ENCODE measurements at regions not wholly inside any gene's neighbourhood (a gene's known extent, or its start where the extent isn't known, plus 50 kb on each side); places are given as distances from the start of the nearest gene placed in this dataset.
"Not testable (repeated sequence)": the region's sequence is repeated elsewhere in the genome, so short reads cannot be mapped to it uniquely, and the experiment has no call there.

DNA sequence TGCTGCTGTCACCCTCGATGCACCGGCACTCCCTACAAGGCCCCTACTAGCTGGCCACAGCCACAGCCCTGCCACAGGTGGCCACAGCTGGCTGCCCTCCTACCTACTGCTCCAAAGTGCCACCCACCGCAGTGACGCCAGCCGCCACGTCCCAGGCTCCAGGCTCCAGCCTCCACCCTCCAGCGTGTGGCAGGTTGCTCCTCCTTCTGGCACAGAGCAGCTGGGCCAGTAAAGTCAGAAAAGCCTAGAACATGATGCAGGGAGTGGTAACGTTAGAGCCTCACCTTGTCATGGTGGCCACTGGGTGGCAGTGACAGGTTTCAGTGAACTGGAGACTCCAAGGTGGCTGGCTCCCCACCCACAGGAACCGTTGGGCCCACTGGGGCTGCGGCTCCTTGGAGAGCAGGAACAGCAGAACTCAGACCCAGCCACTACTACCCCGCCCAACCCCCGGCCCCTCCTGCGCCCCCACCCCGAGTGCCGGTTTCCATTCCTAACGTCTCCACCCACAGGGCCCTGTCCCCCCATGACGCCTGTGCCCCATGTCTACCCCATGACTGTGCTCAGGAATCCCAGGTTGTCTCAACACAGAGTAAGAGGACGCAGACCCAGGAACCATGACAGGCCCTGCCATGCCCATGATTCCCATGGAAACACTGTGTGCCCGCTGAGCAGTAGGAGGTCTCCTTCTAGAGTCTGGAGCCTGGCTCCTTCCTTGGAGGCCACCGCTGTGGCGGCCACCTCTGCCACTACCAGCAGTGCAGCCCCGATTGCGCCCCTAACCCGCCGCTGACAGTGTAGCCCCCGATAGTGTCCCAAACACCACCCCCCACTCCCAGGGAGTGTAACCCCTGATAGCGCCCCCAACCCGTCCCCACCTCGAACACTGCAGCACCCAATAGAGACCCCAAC is 52.3 kb upstream of the ZNF33B start:
- H3K27me3 Mint-ChIP-seq: no peaks in the 10 kb centered on the region
- no peak overlapping the region for H3K4me3 Mint-ChIP-seq
- H3K9me3 Mint-ChIP-seq: no peaks in the 10 kb centered on the region
- H3K36me3 Mint-ChIP-seq: no peaks in the 10 kb centered on the region
- no peak overlapping the region for H3K27ac Mint-ChIP-seq
- ATAC-seq (peak; percentile 24 to 32), DNase-seq (ENCODE audit: low spot score) (no peak)
- H3K4me1 Mint-ChIP-seq (ENCODE audit: low read depth in 2 of 2): no peaks in the 10 kb centered on the region

DNA sequence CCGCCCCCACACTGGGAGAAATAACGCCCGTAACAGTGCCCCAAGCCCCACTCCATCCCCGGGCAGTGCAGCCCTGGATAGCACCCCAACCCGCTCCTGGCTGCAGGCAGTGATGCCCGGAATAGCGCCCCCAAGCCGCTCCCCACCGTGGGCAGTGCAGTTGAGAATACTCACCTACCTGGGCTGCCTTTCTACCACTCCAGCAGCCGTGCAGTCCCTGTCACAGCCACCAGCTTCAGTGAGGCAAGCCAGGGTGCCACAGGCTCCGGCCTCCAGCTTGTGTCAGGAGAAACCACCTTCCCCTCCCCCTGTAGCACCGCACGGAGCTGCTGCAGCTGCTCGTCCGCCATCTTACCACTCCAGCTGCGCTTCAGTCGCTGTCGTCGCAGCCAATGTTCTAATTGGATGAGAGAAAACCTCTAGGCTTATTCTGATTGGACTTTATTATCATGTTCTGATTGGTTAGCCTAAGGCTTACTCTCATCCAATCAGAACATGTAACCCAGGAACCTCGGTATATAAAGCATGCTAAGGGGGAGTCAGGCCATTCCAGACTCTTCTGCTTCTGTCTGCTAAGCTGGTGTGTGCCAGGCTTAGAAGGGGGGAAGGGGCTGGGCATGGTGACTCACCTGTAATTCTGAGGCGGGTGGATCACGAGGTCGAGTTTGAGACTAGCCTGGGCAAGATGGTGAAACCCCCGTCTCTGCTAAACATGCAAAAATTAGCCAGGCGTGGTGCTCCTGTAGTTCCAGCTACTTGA is 53.2 kb upstream of the ZNF33B start:
- Mint-ChIP-seq H3K27ac (no peak overlapping the region), H3K4me1 (ENCODE audit: low read depth in 2 of 2) (no peaks in the 10 kb centered on the region), H3K9me3 (no peaks in the 10 kb centered on the region), H3K27me3 (no peaks in the 10 kb centered on the region), H3K4me3 (no peak overlapping the region), H3K36me3 (no peaks in the 10 kb centered on the region)
- no peak for DNase-seq (ENCODE audit: low spot score)
- ATAC-seq: peak in 1 of 2 donors; percentile 50

DNA sequence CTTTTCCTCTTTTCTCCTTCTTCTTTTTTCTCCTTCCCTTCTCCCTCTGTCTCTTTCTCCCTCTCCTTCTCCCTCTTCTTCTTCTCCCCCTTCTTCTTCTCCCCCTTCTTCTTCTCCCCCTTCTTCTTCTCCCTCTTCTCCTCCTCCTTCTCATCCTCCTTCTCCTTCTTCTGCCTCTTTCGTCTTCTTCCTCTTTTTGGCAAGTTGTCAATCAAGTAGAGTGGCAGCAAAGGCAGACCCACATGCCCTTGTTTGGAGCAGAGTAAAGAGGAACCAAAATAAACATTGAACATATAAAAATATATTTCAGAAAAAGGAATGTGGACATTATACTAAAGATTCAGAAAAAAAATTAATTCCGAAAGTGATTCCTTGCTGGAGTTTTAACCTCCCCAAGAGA is 59.6 kb upstream of the ZNF33B start:
- Mint-ChIP-seq H3K9me3 (peaks cover 3% of the 10 kb centered on the region), H3K27me3 (peaks cover 15 to 31% of the 10 kb centered on the region in 2 donors), H3K4me3 (no peak overlapping the region), H3K4me1 (ENCODE audit: low read depth in 2 of 2) (no peaks in the 10 kb centered on the region), H3K27ac (no peak overlapping the region), H3K36me3 (no peaks in the 10 kb centered on the region)
- no peak for ATAC-seq
- no peak for DNase-seq (ENCODE audit: low spot score)

DNA sequence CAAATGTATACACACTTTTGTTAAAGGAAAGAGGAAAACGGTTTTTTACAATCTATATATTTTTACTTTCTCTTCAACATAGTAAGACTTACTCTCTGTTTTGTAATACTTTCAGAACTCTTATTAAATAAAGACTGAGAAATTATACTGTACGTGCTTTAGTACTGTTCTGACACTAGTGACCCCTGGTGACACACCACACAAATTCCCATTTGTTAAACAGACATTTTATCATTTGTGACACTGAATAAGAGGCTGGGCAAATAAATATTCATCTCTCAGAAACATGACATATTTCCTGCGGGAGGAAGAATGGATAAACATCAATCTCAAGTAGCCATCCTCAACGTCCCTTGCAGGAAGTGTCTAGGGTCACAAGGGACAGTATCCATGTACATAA is 68.9 kb upstream of the ZNF33B start:
- ATAC-seq (no peak), DNase-seq (ENCODE audit: low spot score) (no peak)
- no peak overlapping the region for H3K4me3 Mint-ChIP-seq
- no peaks in the 10 kb centered on the region for H3K4me1 Mint-ChIP-seq (ENCODE audit: low read depth in 2 of 2)
- no peak overlapping the region for H3K27ac Mint-ChIP-seq
- H3K36me3 Mint-ChIP-seq: no peaks in the 10 kb centered on the region
- H3K27me3 Mint-ChIP-seq: peaks cover 23 to 37% of the 10 kb centered on the region in 2 donors
- no peaks in the 10 kb centered on the region for H3K9me3 Mint-ChIP-seq

DNA sequence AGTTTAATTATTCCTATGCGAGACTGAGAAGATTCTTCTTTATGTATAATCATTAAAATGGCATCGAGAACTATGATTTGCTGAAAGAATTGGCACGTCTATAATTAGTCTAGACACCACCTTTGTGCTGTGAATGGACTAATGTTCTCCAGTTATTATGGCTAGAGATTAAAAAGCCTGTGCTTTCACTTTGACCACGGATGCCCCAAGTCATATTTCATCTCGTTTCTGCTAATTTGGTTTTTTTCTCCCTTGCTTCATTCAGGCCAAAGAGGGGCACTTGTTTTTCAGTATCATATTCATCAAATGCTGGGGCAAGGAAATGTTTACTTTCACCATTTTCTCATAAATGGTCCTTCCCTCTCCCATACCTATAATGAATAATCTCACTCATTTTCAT is 63.3 kb upstream of the BMS1 start:
- ATAC-seq; H3K9me3 Mint-ChIP-seq; DNase-seq (ENCODE audit: low spot score); H3K27ac Mint-ChIP-seq; H3K36me3 Mint-ChIP-seq; H3K4me3 Mint-ChIP-seq; H3K4me1 Mint-ChIP-seq (ENCODE audit: low read depth in 2 of 2): not testable (repeated sequence)
- H3K27me3 Mint-ChIP-seq: peaks cover 0 to 15% of the 10 kb centered on the region in 2 donors

DNA sequence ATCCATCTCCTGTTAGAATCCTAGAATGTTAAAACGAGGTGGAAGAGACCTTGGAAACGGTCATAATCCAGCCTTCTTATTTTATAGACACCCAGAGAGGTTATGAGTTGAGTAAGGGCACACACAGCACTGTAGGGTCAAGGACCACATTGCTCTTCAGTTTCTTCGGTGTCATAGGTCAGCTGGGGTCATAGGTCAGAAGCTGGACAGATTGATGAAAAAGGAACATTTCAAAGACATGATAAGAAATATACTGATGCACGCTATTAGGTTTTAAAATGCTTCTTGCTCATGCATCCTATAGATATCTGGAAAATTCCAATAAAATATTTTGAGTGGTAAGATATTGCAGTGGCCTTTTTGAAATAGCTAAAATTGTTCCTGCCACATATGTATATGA is 60.0 kb upstream of the BMS1 start:
- Mint-ChIP-seq H3K36me3 (no peaks in the 10 kb centered on the region), H3K4me3 (no peak overlapping the region), H3K27me3 (peaks cover 7 to 13% of the 10 kb centered on the region in 2 donors), H3K9me3 (no peaks in the 10 kb centered on the region), H3K27ac (no peak overlapping the region), H3K4me1 (ENCODE audit: low read depth in 2 of 2) (no peaks in the 10 kb centered on the region)
- ATAC-seq: no peak
- DNase-seq (ENCODE audit: low spot score): no peak

DNA sequence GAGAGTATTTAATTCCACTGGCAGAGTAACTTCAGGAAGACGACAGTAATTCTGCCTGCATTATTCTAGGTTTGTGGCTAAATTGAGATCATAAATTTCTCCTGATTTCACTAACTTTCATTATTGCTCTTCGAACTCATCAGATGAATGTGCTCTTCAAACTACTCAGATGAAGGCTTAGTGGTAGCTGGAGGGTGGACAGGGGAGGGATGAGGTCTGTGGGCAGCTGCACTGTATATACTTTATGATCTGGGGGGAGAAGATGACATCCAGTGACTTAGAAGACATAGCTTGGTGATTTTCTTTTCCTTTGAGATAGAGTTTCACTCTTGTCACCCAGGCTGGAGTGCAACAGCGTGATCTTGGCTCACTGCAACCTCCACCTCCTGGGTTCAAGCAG is 59.0 kb upstream of the BMS1 start:
- peak in 1 of 2 donors; percentile 75 for ATAC-seq
- peaks cover 7 to 10% of the 10 kb centered on the region in 2 donors for H3K27me3 Mint-ChIP-seq
- H3K4me1 Mint-ChIP-seq (ENCODE audit: low read depth in 2 of 2); H3K27ac Mint-ChIP-seq; H3K4me3 Mint-ChIP-seq; H3K36me3 Mint-ChIP-seq; DNase-seq (ENCODE audit: low spot score); H3K9me3 Mint-ChIP-seq: not testable (repeated sequence)

DNA sequence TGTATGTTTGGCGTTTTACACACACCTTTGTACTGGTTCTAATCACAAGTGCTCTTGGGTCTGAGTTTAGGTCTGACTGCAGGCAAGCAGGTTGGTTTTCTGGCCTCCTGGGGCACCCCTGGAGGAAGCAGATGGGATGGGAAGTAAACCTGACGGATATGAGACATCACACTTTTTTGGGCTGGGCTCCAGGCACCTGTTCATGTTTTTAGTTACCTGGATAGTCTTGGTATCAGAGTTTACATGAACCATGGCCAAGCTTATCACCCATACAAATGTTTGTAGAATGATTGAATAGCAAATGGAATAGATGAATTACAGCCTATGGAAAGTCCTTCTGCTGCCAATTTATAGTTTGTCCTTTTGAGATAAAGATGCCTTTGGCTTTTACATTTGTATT is 57.9 kb upstream of the BMS1 start:
- not testable (repeated sequence) for H3K27ac Mint-ChIP-seq; ATAC-seq; H3K9me3 Mint-ChIP-seq; H3K4me1 Mint-ChIP-seq (ENCODE audit: low read depth in 2 of 2); H3K4me3 Mint-ChIP-seq; H3K36me3 Mint-ChIP-seq; DNase-seq (ENCODE audit: low spot score)
- peaks cover 14% of the 10 kb centered on the region in 2 donors for H3K27me3 Mint-ChIP-seq

DNA sequence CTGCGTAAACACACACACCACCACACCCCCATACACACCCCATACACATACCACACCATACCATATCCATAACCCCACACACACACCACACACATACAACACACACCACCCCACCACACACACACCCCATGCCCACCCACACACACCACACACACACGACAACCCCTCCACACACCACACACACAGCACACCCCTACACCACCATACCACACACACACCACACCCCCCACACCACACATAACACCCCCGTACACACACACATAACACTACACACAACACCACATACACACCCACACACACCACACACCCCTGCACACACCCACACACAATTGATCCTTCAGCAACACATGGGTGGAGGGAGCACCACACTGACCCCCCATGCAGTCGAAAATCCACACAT is 50.3 kb upstream of the BMS1 start:
- ATAC-seq (peak in 1 of 2 donors; percentile 49), DNase-seq (ENCODE audit: low spot score) (no peak)
- no peaks in the 10 kb centered on the region for H3K36me3 Mint-ChIP-seq
- H3K27me3 Mint-ChIP-seq: peaks cover 12 to 23% of the 10 kb centered on the region in 2 donors
- H3K27ac Mint-ChIP-seq: no peak overlapping the region
- no peaks in the 10 kb centered on the region for H3K9me3 Mint-ChIP-seq
- no peaks in the 10 kb centered on the region for H3K4me1 Mint-ChIP-seq (ENCODE audit: low read depth in 2 of 2)
- H3K4me3 Mint-ChIP-seq: no peak overlapping the region

Data from natural killer cell treated with Interleukin-12 subunit alpha and Interleukin-12 subunit beta and Interleukin-15 and Interleukin-18, amount 100 ng/mL, for 72 hours (primary cell).